ENCODE measurements at regions not wholly inside any gene's neighbourhood (a gene's known extent, or its start where the extent isn't known, plus 50 kb on each side); places are given as distances from the start of the nearest gene placed in this dataset.
A peak's percentile ranks its signal among the peaks of the same experiment; 100 is the strongest.
"Not testable (repeated sequence)": the region's sequence is repeated elsewhere in the genome, so short reads cannot be mapped to it uniquely, and the experiment has no call there.

DNA sequence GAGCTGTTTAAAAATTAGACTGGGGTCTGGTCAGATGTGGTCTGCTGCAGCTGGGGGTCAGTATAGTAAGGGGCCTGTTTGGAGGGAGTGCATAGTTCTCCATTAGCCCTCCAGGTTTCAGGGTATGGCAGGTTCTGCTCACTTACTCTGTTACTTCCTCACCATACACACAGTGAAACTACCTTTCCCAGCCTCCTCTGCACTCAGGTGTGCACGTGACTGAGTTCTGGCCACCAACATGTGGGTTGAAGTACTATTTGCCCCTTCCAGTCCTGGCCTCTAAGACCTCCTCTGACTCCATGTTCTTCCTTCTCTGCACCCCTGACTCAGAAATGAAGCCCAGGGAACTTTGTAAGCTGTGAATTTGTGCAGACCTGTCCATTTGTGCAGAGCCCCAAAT lies 190.5 kb upstream of the CLINT1 start:
- DNase-seq (ENCODE audit: low read depth, low spot score): no peak
- in situ Hi-C loops (cut with HindIII; ENCODE audit: low pct_unique_long_range_greater_than_20kb, low sequenced_read_pairs): no loop called here

GRCh38 chr5:158045696-158046095 lies 186.8 kb upstream of the CLINT1 start:
- no peak for DNase-seq (ENCODE audit: low read depth, low spot score)
- in situ Hi-C loops (cut with HindIII; ENCODE audit: low pct_unique_long_range_greater_than_20kb, low sequenced_read_pairs): no loop called here

GRCh38 chr5:158039911-158040347 lies 181.0 kb upstream of the CLINT1 start:
- in situ Hi-C loops (cut with HindIII; ENCODE audit: low pct_unique_long_range_greater_than_20kb, low sequenced_read_pairs): no loop called here
- no peak for DNase-seq (ENCODE audit: low read depth, low spot score)

DNA sequence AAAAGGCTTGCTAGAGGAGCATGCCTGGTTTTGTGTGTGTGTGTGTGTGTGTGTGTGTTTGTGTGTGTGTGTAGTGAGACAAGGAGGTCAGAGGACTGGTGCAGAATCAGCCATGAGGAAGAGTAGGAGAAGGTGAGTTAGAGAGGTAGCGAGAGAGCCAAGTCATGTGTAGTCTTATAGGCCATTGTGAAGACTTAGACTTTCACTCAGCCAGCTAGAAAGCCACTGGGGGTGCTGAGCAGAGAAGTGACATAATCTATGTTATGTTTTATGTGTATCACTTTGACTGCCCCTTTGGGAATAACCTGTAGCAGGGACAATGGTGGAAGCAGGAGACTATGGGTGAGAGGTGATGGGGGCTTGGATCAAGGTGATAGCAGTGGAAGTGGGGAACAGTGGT lies 180.5 kb upstream of the CLINT1 start:
- DNase-seq (ENCODE audit: low read depth, low spot score): no peak
- in situ Hi-C loops (cut with HindIII; ENCODE audit: low pct_unique_long_range_greater_than_20kb, low sequenced_read_pairs): no loop called here

GRCh38 chr5:158036983-158037595 lies 178.1 kb upstream of the CLINT1 start:
- DNase-seq (ENCODE audit: low read depth, low spot score); in situ Hi-C loops (cut with HindIII; ENCODE audit: low pct_unique_long_range_greater_than_20kb, low sequenced_read_pairs): not testable (repeated sequence)

GRCh38 chr5:158034586-158034985 lies 175.6 kb upstream of the CLINT1 start:
- in situ Hi-C loops (cut with HindIII; ENCODE audit: low pct_unique_long_range_greater_than_20kb, low sequenced_read_pairs); DNase-seq (ENCODE audit: low read depth, low spot score): not testable (repeated sequence)

DNA sequence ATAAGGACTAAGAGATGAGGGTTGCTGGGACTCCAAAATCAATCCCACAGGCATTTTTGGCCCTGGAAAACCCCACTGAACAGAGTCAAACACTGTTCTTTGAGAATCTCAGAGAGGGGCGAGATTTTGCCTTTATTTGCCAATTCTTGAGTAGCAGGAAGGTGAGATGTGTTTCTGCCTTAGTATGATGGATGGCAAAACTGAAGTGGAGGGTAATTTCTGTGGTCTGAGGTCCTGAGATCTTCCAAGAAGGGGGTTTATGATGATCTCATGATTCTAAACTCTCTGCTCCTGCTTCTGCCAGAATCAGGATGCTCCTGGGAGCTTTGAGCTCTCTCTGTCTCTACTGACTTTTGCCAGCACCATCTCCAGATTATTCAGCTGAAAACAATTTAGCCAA lies 174.8 kb upstream of the CLINT1 start:
- in situ Hi-C loops (cut with HindIII; ENCODE audit: low pct_unique_long_range_greater_than_20kb, low sequenced_read_pairs): no loop called here
- no peak for DNase-seq (ENCODE audit: low read depth, low spot score)

- in situ Hi-C loops (cut with HindIII; ENCODE audit: low pct_unique_long_range_greater_than_20kb, low sequenced_read_pairs): no loop called here
- DNase-seq (ENCODE audit: low read depth, low spot score): no peak
These were observed 174.1 kb upstream of the CLINT1 start for GRCh38 chr5:158033076-158033475.

GRCh38 chr5:158032246-158032645 lies 173.3 kb upstream of the CLINT1 start:
- DNase-seq (ENCODE audit: low read depth, low spot score): no peak
- in situ Hi-C loops (cut with HindIII; ENCODE audit: low pct_unique_long_range_greater_than_20kb, low sequenced_read_pairs): no loop called here

- in situ Hi-C loops (cut with HindIII; ENCODE audit: low pct_unique_long_range_greater_than_20kb, low sequenced_read_pairs): no loop called here
- no peak for DNase-seq (ENCODE audit: low read depth, low spot score)
These were observed 169.1 kb upstream of the CLINT1 start for GRCh38 chr5:158027806-158028775.

GRCh38 chr5:158026304-158027031 lies 167.5 kb upstream of the CLINT1 start:
- in situ Hi-C loops (cut with HindIII; ENCODE audit: low pct_unique_long_range_greater_than_20kb, low sequenced_read_pairs): no loop called here
- DNase-seq (ENCODE audit: low read depth, low spot score): peak; percentile 62

- no peak for DNase-seq (ENCODE audit: low read depth, low spot score)
- in situ Hi-C loops (cut with HindIII; ENCODE audit: low pct_unique_long_range_greater_than_20kb, low sequenced_read_pairs): no loop called here
These were observed 164.3 kb upstream of the CLINT1 start for GRCh38 chr5:158023266-158023665.

DNA sequence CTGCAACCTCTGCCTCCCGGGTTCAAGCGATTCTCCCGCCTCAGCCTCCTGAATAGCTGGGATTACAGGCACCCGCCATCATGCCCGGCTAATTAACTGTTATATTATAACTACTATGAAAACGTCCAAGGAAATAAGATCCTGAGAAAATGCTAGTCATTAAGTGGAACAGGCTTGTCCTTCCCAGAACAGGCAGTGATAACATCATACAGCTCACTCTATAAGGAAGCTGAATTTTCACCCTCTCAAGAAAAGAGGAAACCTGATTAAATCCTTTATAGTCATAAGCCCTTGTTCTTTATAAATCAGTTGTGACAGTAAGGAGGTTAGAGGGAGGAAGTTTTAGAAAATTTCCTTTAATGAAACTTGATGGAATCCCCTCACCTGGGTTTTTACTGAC lies 163.9 kb upstream of the CLINT1 start:
- in situ Hi-C loops (cut with HindIII; ENCODE audit: low pct_unique_long_range_greater_than_20kb, low sequenced_read_pairs): no loop called here
- no peak for DNase-seq (ENCODE audit: low read depth, low spot score)

- in situ Hi-C loops (cut with HindIII; ENCODE audit: low pct_unique_long_range_greater_than_20kb, low sequenced_read_pairs): no loop called here
- DNase-seq (ENCODE audit: low read depth, low spot score): no peak
These were observed 163.4 kb upstream of the CLINT1 start for GRCh38 chr5:158022393-158022792.

GRCh38 chr5:158020555-158021418 lies 161.8 kb upstream of the CLINT1 start:
- in situ Hi-C loops (cut with HindIII; ENCODE audit: low pct_unique_long_range_greater_than_20kb, low sequenced_read_pairs): no loop called here

DNA sequence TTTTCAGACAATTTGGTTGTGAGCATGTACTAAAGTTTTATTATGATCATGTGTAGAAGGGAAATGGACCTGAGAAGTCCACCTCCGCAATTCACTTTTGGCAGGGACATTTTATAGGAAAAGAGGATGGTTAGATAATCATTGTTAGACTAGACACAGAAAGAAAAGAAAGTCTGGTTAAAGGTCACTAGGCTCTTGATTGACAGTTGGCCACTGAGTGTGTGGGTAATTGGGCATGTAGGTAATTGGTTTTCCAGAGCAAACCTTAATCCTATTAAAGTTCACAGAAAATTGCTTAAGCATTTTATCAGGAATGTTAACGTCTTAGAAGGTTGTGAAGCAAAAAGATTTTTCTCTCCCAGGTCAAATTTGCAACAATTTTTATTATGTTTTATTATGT lies 158.5 kb upstream of the CLINT1 start:
- no peak for DNase-seq (ENCODE audit: low read depth, low spot score)
- in situ Hi-C loops (cut with HindIII; ENCODE audit: low pct_unique_long_range_greater_than_20kb, low sequenced_read_pairs): no loop called here

More at GRCh38 chr5:158020555-158021418, 161.8 kb upstream of the CLINT1 start:
- DNase-seq (ENCODE audit: low read depth, low spot score): no peak

DNA sequence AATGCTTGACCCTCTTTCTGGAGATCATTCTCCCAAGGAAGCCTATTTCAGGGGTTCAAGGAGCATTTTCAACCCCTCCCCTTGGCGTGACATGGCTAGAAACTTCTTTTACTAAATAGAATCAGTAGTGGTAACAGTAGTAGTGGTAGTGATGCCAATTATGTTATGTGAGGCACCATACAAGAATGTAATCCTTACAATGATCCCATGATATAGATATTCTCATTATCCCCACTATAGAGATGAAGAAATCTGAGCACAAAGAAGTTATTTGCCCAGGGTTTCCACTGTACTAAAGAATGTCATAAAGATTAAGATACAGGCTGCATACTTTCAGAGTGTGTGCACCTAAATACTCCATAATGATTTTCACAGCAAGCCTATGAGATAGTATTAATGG lies 155.4 kb upstream of the CLINT1 start:
- DNase-seq (ENCODE audit: low read depth, low spot score): no peak
- in situ Hi-C loops (cut with HindIII; ENCODE audit: low pct_unique_long_range_greater_than_20kb, low sequenced_read_pairs): no loop called here

All from SK-MEL-5 (cell line).